Activated naive CD4-positive, alpha-beta T cell treated with anti-CD3 and anti-CD28 coated beads, Interleukin-2, amount 10 ng/mL, durations not matched to agents 7 days and 5 days (primary cell): ENCODE measurements at regions not wholly inside any gene's neighbourhood (a gene's known extent, or its start where the extent isn't known, plus 50 kb on each side); places are given as distances from the start of the nearest gene placed in this dataset.
"Not testable (repeated sequence)": the region's sequence is repeated elsewhere in the genome, so short reads cannot be mapped to it uniquely, and the experiment has no call there.

ENCODE experiments used
- CTCF ChIA-PET: fragments of 350-600 bp; sonication (Branson Sonifier 250); formaldehyde crosslinking; loops from one replicate; lab custom pipeline; 2021; ENCODE audit warnings: antibody characterized with exemption; lab: Charles Lee
- DNase-seq: peaks from one replicate; pipeline ENCODE4 v3.0.0-alpha.2; 2020
- H3K27ac Mint-ChIP-seq: one replicate; pipeline ENCODE4 v1.8.0; 2021; ENCODE audit warnings: mild to moderate bottlenecking, moderate library complexity, mixed read lengths
- H3K27me3 Mint-ChIP-seq: one replicate; pipeline ENCODE4 v1.8.0; 2021; ENCODE audit warnings: mild to moderate bottlenecking, mixed read lengths
- H3K36me3 Mint-ChIP-seq: one replicate; pipeline ENCODE4 v1.8.0; 2021; ENCODE audit warnings: mixed read lengths
- H3K4me1 Mint-ChIP-seq: one replicate; pipeline ENCODE4 v1.8.0; 2021; ENCODE audit warnings: mixed read lengths
- H3K4me3 Mint-ChIP-seq: one replicate; pipeline ENCODE4 v1.8.0; 2021; ENCODE audit warnings: mild to moderate bottlenecking, moderate library complexity, mixed read lengths
- H3K9me3 Mint-ChIP-seq: one replicate; pipeline ENCODE4 v1.8.0; 2021; ENCODE audit warnings: mixed read lengths

DNA sequence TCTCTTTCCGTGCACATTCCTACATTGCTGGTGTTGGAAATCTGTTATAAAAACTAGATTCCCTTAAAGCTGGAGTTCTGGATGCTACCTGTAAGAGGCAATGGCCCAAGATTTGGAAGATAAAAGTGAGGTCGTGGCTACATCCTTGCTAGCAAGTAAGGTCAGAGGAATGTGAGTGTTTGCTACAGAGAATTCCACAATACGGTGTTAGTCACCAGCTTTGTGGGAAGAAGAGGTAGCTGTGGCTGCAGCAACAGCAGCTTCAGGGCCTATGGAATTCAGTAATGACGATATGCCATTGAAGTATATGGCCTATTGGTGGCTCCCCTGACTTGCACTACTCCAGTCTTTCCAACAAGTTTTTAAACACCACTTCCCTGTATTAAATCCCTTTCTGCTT is 227.7 kb upstream of the TMEM260 start:
- Mint-ChIP-seq H3K4me1 (no peaks in the 10 kb centered on the region), H3K27me3 (no peaks in the 10 kb centered on the region), H3K4me3 (no peak overlapping the region), H3K9me3 (no peaks in the 10 kb centered on the region), H3K36me3 (no peaks in the 10 kb centered on the region), H3K27ac (no peak overlapping the region)
- no peak for DNase-seq
- CTCF ChIA-PET = interaction anchor here (1.4 kb wide), 1 partner anchor 12 kb away, joined by 3 read pairs; no protein-coding TSS in a partner anchor

DNA sequence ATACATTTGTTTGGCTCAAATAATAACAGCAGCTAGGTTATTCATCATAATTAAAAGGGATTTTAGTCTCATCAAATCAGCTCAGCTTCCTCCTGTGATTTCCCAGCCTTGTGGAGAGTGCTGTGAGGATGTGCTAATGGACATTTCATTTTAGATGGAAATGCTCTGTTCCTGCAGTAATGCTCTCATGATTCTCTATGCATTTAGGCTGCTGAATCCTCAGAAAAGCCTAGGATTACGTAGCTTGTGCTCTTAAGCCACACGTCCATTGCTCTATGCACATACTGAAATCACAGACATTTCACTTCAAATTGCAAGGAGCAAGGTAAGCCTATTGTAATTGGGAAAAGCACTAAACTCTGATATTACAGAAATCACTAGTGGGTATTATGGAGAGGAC is 226.6 kb upstream of the TMEM260 start:
- CTCF ChIA-PET = interaction anchor here (1.2 to 1.4 kb wide), 2 partner anchors 13 to 16 kb away, joined by 3 to 4 read pairs; no protein-coding TSS in a partner anchor
- no peaks in the 10 kb centered on the region for H3K4me1 Mint-ChIP-seq

DNA sequence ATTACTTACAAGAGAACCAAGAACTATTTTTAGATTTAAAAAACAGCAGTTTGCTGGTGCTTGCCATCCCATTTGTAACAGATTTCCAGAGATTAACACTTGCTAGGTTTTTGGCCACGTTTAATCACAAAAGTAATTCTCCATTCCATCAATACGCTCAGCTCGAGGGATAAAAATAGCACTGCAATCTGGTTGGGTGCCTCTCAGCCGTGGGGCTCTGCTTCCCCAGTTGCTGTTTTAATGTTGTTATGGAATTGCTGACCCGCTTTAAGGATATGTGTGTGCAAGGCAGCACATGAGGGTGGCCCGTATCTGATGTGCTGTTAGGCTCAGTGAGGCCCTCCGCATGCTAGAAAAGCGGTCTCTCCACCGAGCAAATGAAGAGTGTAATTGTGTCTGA is 222.2 kb upstream of the TMEM260 start:
- CTCF ChIA-PET = interaction anchor here (3.2 kb wide), 1 partner anchor 17 kb away, joined by 11 read pairs; no protein-coding TSS in a partner anchor
- no peak overlapping the region for H3K27ac Mint-ChIP-seq
- H3K4me3 Mint-ChIP-seq = no peak overlapping the region
- no peaks in the 10 kb centered on the region for H3K9me3 Mint-ChIP-seq
- no peak for DNase-seq
- peaks cover 9% of the 10 kb centered on the region for H3K4me1 Mint-ChIP-seq
- no peaks in the 10 kb centered on the region for H3K36me3 Mint-ChIP-seq
- no peaks in the 10 kb centered on the region for H3K27me3 Mint-ChIP-seq

More for the DNA sequence above, 226.6 kb upstream of the TMEM260 start:
- no peaks in the 10 kb centered on the region for H3K9me3 Mint-ChIP-seq
- no peak overlapping the region for H3K27ac Mint-ChIP-seq
- no peaks in the 10 kb centered on the region for H3K27me3 Mint-ChIP-seq
- no peak for DNase-seq
- no peaks in the 10 kb centered on the region for H3K36me3 Mint-ChIP-seq
- H3K4me3 Mint-ChIP-seq = no peak overlapping the region

DNA sequence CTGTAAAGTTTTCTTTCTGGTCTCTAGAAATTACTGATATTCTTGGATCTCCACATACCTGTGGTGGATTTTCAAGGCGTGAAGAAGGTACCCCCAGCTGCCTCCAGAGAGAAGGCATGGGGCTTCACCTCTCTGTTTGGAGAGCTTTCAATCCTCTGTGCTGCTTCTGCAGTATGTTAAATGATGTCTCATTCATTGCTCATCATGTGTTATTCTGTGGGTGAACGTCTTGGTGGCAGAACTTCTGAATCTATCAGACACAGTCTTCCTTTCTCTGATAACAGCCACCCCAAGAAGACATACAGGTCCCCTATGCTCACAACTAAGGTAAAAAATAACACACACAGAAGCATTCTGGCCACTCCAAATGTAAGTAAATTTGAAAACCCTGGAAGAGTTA is 221.3 kb upstream of the TMEM260 start:
- H3K4me3 Mint-ChIP-seq = no peak overlapping the region
- peaks cover 9% of the 10 kb centered on the region for H3K4me1 Mint-ChIP-seq
- no peak for DNase-seq
- H3K27ac Mint-ChIP-seq = no peak overlapping the region
- no peaks in the 10 kb centered on the region for H3K9me3 Mint-ChIP-seq
- H3K27me3 Mint-ChIP-seq = no peaks in the 10 kb centered on the region
- H3K36me3 Mint-ChIP-seq = no peaks in the 10 kb centered on the region
- CTCF ChIA-PET = interaction anchor here (3.2 kb wide), 1 partner anchor 18 kb away, joined by 11 read pairs; no protein-coding TSS in a partner anchor

DNA sequence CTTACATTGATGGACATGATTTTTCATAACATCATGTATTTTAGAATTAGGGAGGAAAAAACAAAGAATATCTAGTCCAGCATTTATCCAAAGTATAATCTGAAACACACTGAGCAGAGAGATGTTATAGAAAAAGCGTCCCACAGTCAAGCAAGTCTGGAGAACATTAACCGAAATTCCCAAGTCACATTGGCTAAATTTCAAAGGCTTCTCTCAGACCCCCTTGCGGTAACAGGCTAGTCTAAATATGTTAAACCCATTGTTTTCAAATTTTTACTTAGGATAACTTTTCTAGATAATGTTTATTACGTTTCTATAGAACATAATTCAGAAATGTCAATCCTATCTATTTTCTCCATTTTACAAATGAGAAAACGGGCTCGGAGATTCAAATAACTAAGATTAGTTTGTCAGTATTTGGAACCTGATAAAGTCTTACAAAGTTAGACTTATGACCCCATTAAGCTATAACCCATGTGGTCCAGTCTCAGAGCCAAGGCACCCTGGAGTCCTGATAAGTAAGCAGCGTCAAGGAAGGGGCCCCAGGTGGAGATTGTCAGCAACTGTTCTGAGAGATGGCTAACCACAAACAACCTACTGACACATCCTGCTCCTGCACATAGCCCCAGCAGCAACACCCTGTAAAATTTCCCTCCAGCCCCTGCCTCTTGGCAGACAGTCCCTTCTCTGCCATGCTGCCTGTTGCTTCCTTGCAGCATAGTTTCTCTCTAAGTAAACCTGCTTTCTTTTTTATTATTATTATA is 220.6 kb upstream of the TMEM260 start:
- peak; percentile 45 for DNase-seq

DNA sequence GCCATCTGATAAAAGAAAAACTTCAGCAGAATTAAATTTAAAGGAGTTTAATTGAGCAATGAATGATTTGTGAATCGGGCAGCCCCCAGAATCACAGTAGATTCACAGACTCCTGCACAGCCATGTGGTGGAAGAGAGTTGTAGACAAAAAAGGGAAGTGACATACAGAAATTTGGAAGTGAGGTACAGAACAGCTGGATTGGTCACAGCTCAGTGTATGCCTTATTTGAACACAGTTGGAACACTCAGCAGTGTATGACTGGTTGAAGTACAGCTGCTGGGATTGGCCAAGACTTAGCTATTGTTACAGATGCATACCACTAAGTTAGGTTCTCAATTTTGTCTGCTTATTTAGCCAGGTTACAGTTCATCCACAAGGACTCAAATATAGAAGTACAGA is 213.9 kb upstream of the TMEM260 start:
- CTCF ChIA-PET, H3K27ac Mint-ChIP-seq, H3K27me3 Mint-ChIP-seq, DNase-seq, H3K4me1 Mint-ChIP-seq, H3K9me3 Mint-ChIP-seq, H3K36me3 Mint-ChIP-seq, H3K4me3 Mint-ChIP-seq: not testable (repeated sequence)

More for the DNA sequence above, 220.6 kb upstream of the TMEM260 start:
- Mint-ChIP-seq H3K4me3 (no peak overlapping the region), H3K9me3 (no peaks in the 10 kb centered on the region), H3K27me3 (no peaks in the 10 kb centered on the region), H3K27ac (no peak overlapping the region), H3K36me3 (no peaks in the 10 kb centered on the region), H3K4me1 (peaks cover 9% of the 10 kb centered on the region)
- CTCF ChIA-PET = no interaction called here

DNA sequence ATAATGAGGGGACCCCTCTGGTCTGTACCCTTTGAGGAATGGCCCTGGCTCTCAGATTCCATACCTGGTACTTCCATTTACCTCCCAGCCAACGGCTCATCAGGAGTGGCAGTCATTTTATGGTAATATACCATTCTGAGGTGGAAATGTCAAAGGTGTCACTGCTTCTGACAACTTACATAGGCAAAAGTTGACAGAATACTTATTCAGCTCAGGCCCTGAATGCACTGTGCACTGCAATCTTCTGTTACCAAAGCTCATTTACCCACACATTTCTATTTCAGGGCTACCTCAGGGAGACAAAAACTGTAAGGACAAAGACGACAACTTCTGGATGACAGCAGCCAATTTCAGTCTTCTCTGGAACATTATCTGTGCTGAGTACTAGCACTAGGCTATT is 212.2 kb upstream of the TMEM260 start:
- Mint-ChIP-seq H3K9me3 (peaks cover 12% of the 10 kb centered on the region), H3K27ac (no peak overlapping the region), H3K27me3 (no peaks in the 10 kb centered on the region), H3K4me1 (no peaks in the 10 kb centered on the region), H3K4me3 (no peak overlapping the region), H3K36me3 (no peaks in the 10 kb centered on the region)
- no peak for DNase-seq
- CTCF ChIA-PET = interaction anchor here (0.8 kb wide), 1 partner anchor 27 kb away, joined by 3 read pairs; no protein-coding TSS in a partner anchor

DNA sequence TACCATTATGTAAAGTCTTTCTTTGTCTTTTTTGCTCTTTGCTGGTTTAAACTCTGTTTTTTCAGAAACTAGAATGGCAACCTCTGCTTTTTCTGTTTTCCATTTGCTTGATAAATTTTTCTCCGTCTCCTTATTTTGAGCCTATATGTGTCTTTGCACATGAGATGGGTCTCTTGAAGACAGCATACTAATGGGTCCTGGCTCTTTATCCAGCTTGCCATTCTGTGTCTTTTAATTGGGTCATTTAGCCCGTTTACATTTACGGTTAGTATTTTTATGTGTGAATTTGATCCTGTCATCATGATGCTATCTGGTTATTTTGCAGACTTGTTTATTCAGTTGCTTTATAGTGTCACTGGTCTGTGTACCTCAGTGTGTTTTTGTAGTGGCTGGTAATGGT is 207.9 kb upstream of the TMEM260 start:
- Mint-ChIP-seq H3K4me1 (no peaks in the 10 kb centered on the region), H3K36me3 (no peaks in the 10 kb centered on the region), H3K27me3 (no peaks in the 10 kb centered on the region), H3K4me3 (no peak overlapping the region), H3K9me3 (peaks cover 16% of the 10 kb centered on the region), H3K27ac (no peak overlapping the region)
- DNase-seq = no peak
- CTCF ChIA-PET = no interaction called here

DNA sequence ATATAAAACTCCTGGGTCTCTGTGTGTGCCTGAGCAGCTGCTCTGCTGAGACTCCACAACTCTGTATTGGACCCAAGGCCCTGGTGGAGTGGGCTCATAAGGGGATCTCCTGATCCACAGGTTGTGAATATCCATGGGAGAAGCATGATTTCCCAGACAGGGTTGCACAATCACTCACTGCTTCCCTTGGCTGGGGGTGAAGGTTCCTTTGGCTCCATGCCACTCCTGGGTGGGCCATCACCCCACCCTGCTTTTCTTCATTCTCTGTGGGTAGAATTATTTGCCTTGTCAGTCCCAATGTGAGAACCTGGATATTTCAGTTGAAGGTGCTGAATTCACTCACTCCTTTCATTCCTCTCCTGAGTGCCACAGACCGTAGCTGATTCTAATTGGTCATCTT is 205.2 kb upstream of the TMEM260 start:
- Mint-ChIP-seq H3K4me3 (no peak overlapping the region), H3K9me3 (peaks cover 16% of the 10 kb centered on the region), H3K27me3 (no peaks in the 10 kb centered on the region), H3K27ac (no peak overlapping the region), H3K4me1 (no peaks in the 10 kb centered on the region), H3K36me3 (no peaks in the 10 kb centered on the region)
- DNase-seq = no peak
- CTCF ChIA-PET = no interaction called here

DNA sequence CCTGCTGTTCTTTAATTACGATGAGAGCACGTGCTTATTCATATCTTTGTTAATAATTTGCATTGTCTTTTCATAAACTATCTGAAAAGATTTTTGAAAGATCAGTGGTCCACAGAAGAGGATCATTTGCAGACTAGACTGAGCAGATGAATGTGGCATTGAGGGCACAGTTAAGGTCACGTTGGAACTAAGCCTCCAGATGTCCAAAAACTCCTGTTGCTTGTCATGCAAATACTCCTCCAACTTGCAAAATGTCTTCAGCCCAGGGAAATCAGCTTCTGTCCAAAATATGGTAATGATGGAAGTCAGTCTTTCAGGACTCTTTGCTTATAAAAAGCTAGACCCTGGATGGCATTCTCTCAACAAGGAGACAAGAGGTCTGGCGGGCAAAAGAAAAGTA is 201.6 kb upstream of the TMEM260 start:
- Mint-ChIP-seq H3K4me1 (no peaks in the 10 kb centered on the region), H3K36me3 (peaks cover 1% of the 10 kb centered on the region), H3K27ac (no peak overlapping the region), H3K9me3 (no peaks in the 10 kb centered on the region), H3K27me3 (peaks cover 4% of the 10 kb centered on the region), H3K4me3 (no peak overlapping the region)
- CTCF ChIA-PET = no interaction called here
- DNase-seq = no peak

DNA sequence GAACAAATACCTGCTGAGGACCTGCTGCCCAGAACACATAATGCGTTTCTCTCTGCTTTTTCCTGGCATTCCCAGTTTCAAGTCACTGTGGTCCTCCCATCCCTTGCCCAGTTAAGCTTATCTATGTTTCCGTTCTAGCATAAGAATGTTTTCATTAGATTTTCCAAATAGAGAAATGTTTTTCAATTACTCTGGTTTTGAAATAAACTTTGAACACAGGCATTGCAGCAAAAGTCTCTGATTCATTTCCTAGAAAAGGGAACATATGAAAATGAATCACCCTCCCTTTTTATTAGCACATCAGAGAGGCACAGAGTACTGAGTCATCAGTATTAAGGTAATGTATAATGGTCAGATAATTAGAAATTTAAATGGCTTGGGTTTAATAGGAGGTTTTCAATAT is 201.1 kb upstream of the TMEM260 start:
- CTCF ChIA-PET = no interaction called here

DNA sequence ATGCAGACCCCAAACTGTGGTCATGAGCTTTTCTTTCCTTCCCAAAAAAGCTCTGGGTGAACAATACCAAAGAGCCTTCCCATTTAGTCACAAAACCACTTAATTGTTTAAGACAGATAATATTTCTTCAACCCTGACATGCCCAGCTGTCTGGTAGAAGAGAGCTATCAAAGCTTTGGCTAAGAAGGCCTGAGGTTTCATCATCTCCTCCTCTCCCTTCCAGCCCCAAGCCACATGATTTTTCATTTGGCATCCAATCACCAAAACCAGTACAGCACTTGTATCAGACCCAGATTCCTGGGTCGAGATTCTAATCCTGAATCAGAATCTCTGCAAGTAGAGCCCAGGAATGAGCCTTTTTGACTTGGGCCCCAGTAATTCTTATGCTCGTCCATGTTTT is 199.6 kb upstream of the TMEM260 start:
- CTCF ChIA-PET = no interaction called here

More for the DNA sequence above, 201.1 kb upstream of the TMEM260 start:
- Mint-ChIP-seq H3K4me3 (no peak overlapping the region), H3K27ac (no peak overlapping the region), H3K4me1 (no peaks in the 10 kb centered on the region), H3K27me3 (peaks cover 4% of the 10 kb centered on the region), H3K36me3 (peaks cover 1% of the 10 kb centered on the region), H3K9me3 (no peaks in the 10 kb centered on the region)
- DNase-seq = no peak

DNA sequence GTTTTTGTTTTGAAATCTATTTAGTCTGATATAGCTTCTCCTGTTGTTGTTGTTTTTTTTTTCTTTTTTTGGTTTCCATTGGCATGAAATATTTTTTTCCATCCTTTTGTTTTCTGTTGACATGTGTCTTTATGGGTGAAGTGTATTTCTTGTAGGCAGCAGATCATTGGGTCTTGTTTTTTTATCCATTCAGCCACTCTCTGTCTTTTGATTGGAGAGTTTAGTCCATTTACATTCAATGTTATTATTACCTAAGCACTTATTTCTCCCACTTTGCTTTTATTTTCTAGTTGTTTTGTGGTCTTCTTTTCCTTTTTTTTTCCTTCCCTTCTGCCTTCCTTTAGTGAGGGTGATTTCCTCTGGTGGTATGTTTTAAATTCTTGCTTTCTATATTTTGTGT is 193.6 kb upstream of the TMEM260 start:
- H3K4me1 Mint-ChIP-seq = no peaks in the 10 kb centered on the region
- H3K27me3 Mint-ChIP-seq = peaks cover 4% of the 10 kb centered on the region
- H3K9me3 Mint-ChIP-seq = no peaks in the 10 kb centered on the region
- CTCF ChIA-PET = no interaction called here
- H3K27ac Mint-ChIP-seq = no peak overlapping the region
- DNase-seq = no peak
- H3K4me3 Mint-ChIP-seq = no peak overlapping the region
- peaks cover 1% of the 10 kb centered on the region for H3K36me3 Mint-ChIP-seq

More for the DNA sequence above, 199.6 kb upstream of the TMEM260 start:
- H3K27ac Mint-ChIP-seq = no peak overlapping the region
- H3K4me3 Mint-ChIP-seq = no peak overlapping the region
- DNase-seq = no peak
- no peaks in the 10 kb centered on the region for H3K9me3 Mint-ChIP-seq
- no peaks in the 10 kb centered on the region for H3K4me1 Mint-ChIP-seq
- peaks cover 4% of the 10 kb centered on the region for H3K27me3 Mint-ChIP-seq
- H3K36me3 Mint-ChIP-seq = peaks cover 1% of the 10 kb centered on the region

DNA sequence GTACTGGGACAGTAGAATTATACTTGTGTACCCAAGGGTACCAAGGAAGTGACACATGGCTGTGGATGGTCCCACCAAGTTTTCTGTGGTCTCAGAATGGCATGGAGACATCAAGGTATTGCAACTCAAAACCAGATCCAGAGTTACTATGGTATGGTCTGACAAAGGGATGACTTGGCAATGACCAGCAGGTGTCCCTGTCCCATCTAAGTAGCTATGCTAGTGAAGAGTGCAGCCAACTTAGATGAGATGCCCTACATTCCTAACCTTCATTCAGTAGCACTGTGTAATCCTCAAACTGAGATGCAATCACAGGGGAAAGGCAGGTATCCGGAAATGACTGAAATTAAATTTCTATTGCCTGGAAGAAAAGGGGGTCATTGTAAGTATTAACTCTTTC is 188.7 kb upstream of the TMEM260 start:
- H3K9me3 Mint-ChIP-seq = no peaks in the 10 kb centered on the region
- no peak for DNase-seq
- CTCF ChIA-PET = interaction anchor here (1.2 kb wide), 1 partner anchor 10 kb away, joined by 3 read pairs; no protein-coding TSS in a partner anchor
- no peak overlapping the region for H3K4me3 Mint-ChIP-seq
- H3K27me3 Mint-ChIP-seq = no peaks in the 10 kb centered on the region
- no peaks in the 10 kb centered on the region for H3K36me3 Mint-ChIP-seq
- H3K4me1 Mint-ChIP-seq = no peaks in the 10 kb centered on the region
- no peak overlapping the region for H3K27ac Mint-ChIP-seq
